ENCODE measurements at regions not wholly inside any gene's neighbourhood (a gene's known extent, or its start where the extent isn't known, plus 50 kb on each side); places are given as distances from the start of the nearest gene placed in this dataset.

DNA sequence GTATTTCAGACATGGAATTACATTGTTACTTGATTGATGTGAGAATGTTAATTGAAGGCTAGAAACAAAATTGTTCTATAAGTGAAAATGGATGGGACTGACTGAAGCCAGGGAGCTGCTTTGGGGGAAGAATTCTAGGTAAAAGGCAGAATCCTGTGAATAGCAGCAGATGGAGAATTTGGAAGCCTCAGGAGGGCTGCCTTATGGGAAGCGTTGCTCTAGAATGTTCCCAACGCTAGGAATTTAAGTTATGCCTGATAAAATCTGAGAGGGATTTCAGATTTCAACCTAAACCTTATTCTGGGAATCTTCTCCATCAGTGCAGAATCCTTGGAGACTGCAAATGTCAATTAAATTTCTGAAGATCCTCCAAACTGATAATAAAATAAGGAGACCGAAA lies 858.2 kb upstream of the FLRT2 start:
- DNase-seq: no peak

DNA sequence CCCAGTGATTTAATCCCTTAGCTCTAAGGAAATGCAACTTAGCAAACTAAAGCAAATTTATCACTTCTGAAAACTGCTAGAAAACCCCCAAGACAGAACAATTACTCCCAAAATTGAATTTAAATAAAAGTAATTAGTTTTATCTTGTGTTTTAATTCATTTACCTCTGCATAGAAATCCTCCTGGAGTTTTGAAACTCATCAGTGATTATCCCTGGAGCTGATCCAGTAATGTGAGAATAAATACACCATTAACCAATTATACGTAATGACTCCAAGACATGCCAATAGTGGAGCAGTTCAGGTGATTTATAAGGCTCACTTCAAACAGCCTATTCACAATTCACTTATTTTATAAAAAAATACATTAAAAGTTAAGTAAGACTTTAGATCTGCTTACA lies 855.3 kb upstream of the FLRT2 start:
- DNase-seq: no peak

DNA sequence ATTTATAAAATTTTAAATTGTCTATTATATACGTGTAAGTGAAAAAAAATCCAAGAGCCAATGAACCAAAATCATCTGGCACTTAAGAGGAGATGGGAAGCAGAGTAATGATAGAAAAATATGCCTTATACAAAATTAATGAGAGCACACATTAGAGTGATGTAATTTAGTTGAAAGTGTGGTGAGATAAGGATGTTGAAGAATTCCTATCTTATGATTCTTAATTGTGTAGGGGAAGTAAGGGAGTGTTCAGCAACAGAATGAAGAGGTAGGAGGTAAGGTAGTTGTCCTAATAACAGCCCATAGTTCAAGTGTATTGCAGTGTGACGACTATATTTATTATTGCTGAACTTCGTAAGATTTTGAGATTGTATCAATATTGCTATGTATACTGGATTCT lies 843.4 kb upstream of the FLRT2 start:
- no peak for DNase-seq

DNA sequence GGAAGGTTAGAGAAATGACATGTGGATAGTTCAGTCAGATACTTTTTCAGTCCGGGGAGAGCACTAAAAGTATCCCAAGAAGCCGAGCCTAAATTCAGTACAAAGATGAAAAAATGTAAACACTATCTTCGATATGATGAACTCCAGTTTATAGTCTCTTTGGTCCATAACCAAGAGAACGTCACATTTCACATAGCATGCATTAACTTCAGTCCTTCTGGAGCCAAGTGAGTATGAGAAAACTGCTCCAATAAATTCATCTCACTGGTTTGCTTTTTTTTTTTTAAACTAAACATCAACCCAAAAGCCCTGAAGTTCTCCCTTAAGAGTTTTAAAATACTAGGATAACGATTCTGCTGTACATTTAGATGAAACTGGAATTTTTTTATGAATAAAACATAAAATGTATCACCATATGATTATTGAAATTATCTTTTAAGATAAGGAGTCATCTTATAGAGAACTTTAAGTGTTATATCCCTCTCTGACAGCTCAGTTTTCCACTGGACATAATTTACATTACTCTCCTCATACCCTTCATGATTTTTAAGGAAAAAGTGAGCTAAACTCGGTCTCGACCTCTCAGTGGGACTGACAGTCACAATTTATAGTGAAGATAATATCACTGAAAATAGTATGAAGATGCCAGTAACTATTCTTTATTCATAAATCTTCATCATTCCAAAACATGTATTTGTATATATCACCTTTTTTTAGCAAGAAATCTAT lies 841.5 kb upstream of the FLRT2 start:
- DNase-seq: no peak

DNA sequence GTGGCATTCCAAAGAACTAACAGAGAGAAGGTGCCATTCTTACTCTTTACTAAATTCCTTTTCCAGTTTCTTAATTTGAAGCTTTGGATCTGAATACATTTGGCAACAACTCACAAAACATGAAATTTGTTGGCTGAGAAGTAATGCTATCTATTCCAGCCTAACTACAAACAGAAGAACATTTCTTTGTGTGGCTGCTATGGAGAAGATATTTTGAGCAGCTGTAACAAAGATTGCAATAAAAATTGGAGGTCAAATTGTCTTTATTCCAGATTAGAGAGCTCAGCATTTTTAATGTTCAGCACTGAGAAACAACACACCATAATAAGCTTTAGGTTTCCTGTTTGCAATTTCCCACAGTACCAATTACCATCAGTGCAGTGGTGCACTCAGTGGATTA lies 835.8 kb upstream of the FLRT2 start:
- no peak for DNase-seq

DNA sequence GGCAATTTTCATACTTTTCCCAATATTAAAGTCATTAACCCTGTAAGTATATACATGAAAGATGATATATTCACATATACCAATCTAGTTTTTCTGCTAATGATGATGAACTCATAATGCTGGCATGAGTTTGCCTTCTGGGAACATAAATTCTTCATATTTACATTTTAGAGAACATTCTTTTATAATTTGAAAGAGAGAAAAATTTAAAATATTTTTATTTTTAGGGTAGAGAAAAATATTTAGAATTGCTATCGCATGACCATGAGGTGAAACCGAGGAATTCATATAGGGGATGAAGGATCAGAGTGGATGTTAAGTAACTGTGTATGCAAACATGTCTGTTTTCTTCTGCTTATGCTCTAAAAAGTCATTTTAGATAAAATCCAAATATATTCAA lies 825.3 kb upstream of the FLRT2 start:
- DNase-seq: no peak

DNA sequence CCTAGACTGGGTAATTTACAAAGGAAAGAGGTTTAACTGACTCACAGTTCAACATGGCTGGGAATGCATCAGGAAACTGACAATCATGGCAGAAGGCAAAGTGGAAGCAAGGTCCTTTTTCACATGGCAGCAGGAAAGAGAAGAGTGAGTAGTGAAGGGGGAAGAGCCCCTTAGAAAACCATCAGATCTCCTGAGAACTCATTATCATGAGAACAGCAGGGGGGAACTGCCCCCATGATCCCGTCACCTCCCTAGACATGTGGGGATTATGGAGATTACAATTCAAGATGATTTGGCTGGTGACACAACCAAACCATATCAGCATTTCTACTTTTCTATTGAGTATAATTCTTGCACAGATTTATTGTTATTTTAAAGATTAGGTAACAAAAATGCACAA lies 822.1 kb upstream of the FLRT2 start:
- no peak for DNase-seq

DNA sequence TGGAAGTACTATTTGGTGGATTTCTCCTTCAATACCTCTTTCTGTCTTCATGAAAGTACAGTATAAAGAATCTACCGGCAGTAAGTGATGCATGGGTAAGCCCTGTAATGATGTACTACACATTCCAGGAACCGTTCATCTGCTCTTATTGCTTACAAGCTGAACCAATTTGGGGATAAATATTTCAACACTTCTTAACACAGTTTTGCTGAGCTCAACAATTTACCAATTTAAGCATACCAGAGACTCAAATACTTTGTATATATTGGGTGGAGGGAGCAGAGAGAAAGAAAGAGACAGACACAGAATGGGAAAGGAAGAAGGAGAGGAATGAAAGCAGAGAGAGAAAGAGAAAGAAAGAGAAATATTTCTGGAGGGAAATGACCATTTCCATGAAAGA lies 821.1 kb upstream of the FLRT2 start:
- DNase-seq: no peak

DNA sequence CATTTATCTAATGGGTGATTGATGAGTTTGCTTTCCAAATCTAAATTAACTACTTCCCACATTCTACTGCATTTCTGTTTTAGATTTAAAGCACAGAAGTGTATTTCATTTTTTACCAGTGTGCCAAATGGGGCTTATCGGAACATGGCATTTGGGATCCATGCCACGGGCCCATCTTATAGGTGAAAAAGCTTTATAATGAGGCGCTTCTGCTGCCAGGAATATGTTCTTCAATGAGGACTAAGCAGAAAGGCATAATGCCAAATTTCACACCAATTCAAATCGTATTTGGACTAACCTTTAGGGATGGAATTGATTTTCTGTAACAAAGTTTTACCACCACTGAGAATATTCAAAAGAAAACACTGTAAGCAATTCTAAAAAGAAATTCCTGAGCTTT lies 803.5 kb upstream of the FLRT2 start:
- DNase-seq: no peak

DNA sequence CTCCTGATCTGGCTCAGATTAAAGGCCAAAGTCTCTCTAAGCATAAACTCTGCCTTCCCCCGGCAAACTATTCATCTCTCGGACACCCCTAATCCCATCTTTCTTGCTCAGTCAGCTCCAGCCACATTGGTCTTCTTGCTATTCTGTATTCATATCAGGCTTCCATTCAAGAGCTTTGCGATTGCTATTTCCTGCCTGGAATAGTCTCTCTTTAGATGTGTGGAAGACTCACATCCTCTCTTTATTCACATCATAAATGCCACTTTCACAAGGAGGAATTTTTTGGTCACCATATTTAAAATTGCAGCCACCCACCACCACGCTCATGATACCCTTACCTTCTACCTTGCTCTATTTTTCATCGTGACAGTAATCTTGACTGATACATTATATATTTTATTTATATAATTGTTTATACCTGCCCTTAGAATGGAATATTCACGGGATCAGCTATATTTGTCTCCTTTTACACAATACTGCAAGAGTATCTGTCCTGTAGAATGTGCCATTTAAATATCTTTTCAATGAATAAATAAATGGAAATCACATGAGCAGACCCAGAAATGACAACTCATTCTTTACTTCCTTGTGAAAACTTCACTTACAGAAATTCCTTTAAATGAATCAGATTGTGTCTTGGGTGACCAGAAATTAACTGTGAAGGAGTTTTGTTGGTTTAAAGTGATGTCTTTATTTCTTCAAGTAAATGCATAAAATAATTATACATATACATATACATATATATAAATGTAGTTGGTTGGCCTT lies 780.6 kb upstream of the FLRT2 start:
- DNase-seq: no peak

DNA sequence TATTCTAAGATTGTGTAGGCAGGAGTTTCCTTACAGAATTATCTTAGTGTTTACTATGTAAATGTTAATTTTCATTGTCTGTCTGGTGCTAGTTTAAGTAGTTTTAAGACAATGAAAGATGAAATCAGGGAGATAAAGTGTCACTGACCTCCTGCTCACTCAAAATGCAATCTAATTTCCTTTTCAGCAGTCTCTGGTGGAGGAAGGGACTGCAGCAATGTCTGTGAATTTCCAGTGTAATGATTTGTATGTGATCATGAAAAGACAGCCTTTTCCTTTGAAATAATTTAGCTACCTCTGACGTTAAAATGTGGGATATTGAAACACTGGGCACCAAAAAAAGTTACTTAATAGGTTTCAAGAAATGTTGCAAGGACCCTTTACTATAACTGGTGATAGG lies 779.7 kb upstream of the FLRT2 start:
- no peak for DNase-seq

DNA sequence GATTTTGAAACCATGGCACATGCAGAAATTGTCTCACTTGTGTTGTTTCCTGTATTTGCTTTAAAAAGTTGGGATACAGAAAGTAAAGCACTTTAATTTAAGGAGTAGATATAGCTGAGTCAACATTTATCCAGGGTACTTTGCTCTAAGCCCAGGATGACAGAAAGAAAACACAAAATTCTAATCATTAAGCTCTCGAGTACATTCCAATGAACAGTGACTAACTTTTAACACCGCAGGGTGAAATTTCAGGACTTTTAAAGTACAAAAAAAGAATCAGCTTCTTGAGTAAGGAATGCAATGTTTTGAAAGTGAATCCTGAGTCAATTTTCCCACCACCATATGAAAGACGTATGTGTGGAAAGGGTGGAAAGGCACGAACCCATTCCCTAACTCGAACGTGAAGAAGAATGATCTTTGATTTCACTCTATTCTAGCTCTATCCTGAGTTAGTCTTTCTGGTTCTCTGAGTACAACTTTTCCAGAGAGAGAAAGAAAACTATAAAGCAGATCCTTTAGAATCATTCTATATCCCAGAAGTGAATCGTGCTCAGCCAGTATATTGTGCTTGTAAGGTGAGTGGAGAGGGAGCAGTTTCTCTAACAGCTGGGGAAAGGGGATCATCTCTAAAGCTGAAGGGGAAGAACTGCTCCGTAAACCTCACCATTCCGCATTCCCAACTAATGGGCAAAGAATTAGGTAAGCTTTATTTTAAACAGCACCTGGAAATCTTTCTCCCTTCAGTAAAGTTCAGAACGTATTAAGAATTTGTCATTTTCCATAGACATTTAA lies 779.0 kb upstream of the FLRT2 start:
- no peak for DNase-seq

DNA sequence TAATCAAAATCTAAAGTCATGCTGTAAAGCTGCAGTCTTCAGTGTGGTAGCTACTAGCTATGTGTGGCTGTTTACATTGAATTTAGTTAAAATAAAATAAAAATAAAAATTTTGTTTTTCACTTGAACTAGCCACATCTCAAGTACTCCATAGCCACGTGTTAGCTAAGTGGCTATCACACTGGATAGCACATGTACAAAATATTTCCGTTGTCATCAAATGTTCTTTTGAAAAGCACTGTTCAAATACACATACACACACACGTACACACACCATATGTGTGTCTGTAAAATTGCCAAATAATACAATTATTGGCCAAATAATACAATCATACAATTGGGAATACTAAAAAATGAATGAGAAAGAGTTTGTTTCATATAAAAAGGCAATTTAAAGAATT lies 778.2 kb upstream of the FLRT2 start:
- no peak for DNase-seq

DNA sequence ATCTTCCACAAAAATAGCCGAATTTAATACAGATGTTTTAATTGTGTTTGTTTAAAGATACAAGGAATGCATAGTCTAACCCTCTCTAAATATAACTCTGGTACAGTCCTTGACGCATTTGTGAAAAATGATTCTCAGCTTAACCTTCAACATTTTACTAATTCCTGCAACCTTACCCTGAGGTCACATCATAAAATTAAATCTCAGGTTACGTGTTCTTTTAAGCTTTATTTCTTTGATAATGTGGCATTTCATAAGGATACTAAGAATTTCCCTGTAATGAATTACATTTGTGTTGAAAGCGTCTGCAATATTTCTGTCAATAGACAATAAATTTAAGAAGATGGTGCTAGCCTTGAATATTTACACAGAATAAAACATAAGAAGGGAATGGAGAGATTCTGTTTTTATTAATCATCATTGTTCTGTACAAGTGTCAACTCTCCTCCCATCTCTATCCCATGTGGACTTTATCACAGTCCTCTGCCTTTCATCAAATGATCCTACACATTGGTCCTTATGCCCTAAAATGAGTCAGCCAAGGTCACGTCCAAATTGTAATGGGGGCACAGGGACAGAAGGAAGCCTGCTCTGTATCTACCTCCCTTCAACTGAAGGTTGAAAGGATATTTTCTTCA lies 769.3 kb upstream of the FLRT2 start:
- no peak for DNase-seq

DNA sequence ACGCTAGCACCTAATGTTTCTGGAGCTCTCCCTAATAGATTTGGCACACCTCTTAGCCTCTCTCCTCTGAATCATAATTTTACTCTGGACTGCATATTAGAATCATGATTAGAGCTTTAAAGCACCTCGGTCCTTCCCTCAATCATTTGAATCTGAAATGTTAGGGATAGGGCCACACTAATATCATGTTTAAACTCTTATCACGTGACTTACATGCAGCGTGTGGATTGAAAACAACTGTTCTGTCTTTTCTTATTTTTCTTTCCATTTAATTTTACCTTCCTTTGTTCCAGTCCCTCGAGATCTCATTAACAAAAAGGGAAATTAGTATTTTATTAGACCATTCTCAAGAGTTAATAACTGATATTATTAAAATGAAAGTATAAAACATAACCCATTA lies 762.5 kb upstream of the FLRT2 start:
- no peak for DNase-seq

DNA sequence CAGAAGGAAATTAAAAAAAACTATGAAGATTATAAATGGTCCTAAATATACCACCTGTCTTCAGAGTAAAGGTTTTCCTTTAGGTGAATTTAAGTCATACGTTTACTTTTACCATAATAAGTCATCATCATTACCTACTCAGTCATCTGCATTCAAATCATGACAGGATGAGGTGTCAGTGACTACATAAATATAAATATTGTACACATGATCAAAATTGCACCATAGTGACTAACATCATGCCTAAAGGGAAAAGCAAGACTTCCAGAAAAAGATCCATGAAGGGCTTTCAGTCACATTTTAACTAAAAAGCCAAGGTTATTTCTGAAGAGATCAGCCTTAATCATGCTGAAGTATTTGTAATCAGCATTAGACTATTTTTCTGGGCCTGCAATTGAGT lies 759.9 kb upstream of the FLRT2 start:
- DNase-seq: no peak

DNA sequence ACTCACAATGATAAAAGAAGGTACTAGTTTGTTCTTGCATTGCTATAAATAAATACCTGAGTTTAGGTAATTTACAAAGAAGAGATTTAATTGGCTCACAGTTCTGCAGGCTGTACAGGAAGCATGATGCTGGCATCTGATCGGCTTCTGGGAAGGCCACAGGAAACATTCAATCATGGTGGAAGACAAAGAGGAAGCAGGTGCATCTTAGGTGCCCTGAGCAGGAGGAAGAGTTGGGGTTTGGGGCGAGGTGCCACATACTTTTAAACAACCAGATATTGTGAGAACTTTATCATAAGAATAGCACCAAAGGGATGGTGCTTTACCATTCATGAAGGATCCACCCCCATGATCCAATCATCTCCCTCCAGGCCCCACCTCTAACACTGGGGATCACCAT lies 752.6 kb upstream of the FLRT2 start:
- DNase-seq: no peak

DNA sequence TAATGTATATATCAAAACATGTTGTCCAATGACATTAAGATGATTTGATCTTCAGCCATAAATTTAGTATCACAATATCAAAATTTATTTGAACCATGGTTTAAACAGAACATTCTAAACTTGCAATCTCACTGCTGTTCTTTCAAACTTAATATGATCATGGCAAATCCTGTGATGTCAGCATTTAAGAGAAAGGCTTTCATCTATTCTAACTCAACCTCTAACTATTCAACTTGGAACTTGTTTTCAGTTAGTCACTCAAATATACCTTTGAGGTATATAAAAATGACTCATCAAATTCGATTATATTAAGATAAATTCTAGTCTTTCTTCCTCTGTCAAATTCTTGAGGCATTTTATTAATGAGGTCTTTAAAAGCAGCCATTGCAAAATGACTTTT lies 747.0 kb upstream of the FLRT2 start:
- no peak for DNase-seq

DNA sequence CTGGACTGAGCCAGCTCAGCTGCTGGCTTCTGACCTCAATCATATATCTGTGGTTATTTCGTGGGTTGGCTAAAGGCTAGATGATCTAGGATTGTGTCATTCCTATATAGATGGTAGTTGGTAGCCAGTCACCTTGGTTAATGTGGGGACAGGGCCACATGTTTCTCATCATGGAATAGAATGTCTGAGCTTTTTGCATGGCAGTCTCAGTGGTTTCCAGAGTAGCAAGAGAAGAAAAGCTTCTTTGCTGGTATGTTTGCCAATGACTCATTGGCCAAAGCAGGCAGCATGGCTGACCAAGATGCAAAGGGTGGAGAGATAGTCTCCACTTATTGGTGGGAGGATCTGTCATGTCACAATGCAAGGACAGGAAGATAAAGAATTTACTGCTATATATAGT lies 746.4 kb upstream of the FLRT2 start:
- DNase-seq: no peak

DNA sequence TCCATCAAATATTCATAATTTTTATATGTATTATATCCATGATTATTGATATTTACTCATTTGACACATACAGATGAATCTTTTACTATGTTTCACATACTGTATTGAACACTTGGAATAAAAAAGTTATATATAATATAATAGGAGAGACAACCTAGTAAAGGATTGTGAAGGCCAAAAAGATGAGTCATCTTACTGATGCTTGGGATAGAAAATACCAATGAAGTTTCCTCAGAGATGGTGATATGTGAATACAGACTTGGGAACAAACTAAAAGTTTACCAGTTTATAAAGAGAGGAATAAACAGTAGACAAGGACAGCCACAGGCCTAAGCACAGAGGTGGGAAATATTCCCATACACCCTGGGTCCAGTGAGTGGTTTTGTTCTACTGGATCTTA lies 743.9 kb upstream of the FLRT2 start:
- no peak for DNase-seq

DNA sequence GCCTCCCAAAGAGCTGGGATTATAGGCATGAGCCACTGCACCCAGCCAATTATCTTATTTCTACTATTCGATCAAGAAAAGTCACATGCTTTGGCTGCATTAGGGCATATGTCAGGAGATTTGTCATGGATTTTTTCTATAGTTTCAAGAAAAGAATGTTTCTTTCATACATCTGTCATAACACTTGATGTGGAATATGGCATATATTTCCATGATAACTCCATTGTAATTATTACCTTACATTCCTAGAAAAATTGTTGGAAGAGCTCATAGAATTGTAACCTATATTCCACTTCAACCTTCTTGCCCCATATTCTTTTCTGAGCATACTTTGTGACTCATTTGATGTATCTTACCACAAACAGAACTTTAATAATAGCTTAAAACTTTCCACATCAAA lies 740.9 kb upstream of the FLRT2 start:
- DNase-seq: no peak

DNA sequence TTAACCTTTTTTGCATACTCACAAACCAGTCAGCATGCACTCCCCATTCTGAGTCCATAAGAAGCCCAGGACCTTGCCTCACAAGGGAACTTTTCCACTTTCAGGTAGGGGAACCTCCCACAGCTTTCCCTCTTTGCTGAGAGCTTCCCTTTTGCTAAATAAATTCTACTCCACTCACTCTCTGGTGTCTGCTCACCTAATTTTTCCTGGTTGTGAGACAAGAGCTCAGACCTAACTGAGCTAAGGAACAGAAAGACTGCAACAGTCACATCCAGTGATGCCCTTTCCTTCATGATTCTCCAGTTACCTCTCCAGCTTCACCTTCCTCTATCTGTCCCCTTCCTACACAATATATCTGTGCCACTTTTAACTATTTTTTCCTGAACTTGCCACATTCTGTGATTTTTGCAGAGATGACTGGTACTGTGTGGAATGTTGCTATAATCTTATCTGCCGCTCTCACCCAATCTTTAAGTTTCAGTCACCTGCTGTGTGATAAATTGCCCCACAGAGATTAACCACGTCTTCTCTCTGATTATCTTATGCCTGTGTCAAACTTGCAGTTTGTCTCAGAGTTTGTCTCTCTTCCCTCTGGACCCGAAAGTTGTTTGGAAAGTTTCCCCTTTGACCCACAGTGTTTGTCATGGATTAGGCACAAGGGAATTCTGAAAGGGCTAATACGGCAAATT lies 737.1 kb upstream of the FLRT2 start:
- DNase-seq: no peak

DNA sequence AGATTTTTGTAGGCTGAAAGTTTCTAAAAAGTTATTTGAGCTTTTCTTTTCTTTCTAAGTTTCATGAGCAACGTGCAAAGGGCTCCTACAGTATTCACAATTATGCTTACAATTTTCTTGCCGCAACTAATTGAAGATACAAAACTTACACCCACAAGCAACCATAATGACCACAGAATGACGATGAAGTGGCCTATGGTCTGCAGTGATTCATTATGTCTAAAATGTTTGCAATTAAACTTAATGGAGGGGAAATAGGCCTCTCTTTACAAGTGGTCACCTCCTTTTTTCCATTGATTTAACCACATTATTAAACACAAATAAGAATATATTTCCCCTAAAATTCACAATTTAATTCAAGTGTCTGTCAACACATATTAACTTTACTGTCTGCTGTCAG lies 732.6 kb upstream of the FLRT2 start:
- no peak for DNase-seq
